Neuronal stem cell (in vitro differentiated cells): ENCODE measurements at regions not wholly inside any gene's neighbourhood (a gene's known extent, or its start where the extent isn't known, plus 50 kb on each side); places are given as distances from the start of the nearest gene placed in this dataset.

Experiments used
- DNase-seq: peaks from one replicate; pipeline ENCODE4 v3.0.0-alpha.2; 2013; ENCODE audit warnings: low spot score
- H2AFZ ChIP-seq: one replicate; pipeline ENCODE4 v1.6.1; 2013; ENCODE audit warnings: mild to moderate bottlenecking, low read length, inconsistent platforms
- H2AK5ac ChIP-seq: 2 replicates; pipeline ENCODE4 v1.6.1; 2013; ENCODE audit warnings: low read depth, mild to moderate bottlenecking, inconsistent platforms, low read length, moderate library complexity, mixed read lengths
- H2BK120ac ChIP-seq: 2 replicates; pipeline ENCODE4 v1.6.1; 2013; ENCODE audit warnings: low read depth, mild to moderate bottlenecking, inconsistent platforms, low read length, moderate library complexity, mixed read lengths
- H2BK12ac ChIP-seq: one replicate; pipeline ENCODE4 v1.6.1; 2013; ENCODE audit warnings: low read length, inconsistent platforms
- H2BK15ac ChIP-seq: 2 replicates; pipeline ENCODE4 v1.6.1; 2013; ENCODE audit warnings: mild to moderate bottlenecking, low read length, inconsistent platforms, mixed read lengths
- H2BK5ac ChIP-seq: one replicate; pipeline ENCODE4 v1.6.1; 2013; ENCODE audit warnings: inconsistent platforms, mild to moderate bottlenecking, low read length, moderate library complexity
- H3K14ac ChIP-seq: one replicate; pipeline ENCODE4 v1.6.1; 2013; ENCODE audit warnings: low read length, inconsistent platforms
- H3K18ac ChIP-seq: 2 replicates; pipeline ENCODE4 v1.6.1; 2013; ENCODE audit warnings: low read length, inconsistent platforms
- H3K23ac ChIP-seq: 2 replicates; pipeline ENCODE4 v1.6.1; 2013; ENCODE audit warnings: low read depth, mild to moderate bottlenecking, mixed read lengths, low read length, inconsistent platforms; ENCODE audit not compliant: poor library complexity
- H3K27ac ChIP-seq: replicated peaks from 3 replicates; pipeline ENCODE4 v1.5.1; 2013; ENCODE audit warnings: low read length, inconsistent platforms
- H3K27me3 ChIP-seq, 3 experiments: 2 replicates each; pipeline ENCODE4 v1.6.1; 2013; ENCODE audit warnings: low read length in 3 of 3, mild to moderate bottlenecking in 2 of 3, inconsistent platforms in 1 of 3, low read depth in 1 of 3, mixed read lengths in 1 of 3, moderate library complexity in 1 of 3; ENCODE audit not compliant: control insufficient read depth in 3 of 3, insufficient read depth in 3 of 3
- H3K36me3 ChIP-seq, 2 donors: replicated peaks in 1 of 2; 2 replicates each; pipeline ENCODE4 v1.6.1; 2013; ENCODE audit warnings: low read length in 2 of 2; ENCODE audit not compliant: control insufficient read depth in 2 of 2, insufficient read depth in 2 of 2
- H3K4ac ChIP-seq: 2 replicates; pipeline ENCODE4 v1.6.1; 2013; ENCODE audit warnings: inconsistent platforms, mild to moderate bottlenecking, low read length, moderate library complexity
- H3K4me1 ChIP-seq, 2 donors: 1 replicate in 1 of 2; 2 replicates in 1 of 2; pipeline ENCODE4 v1.6.1; 2013; ENCODE audit warnings: low read length in 2 of 2, low read depth in 1 of 2; ENCODE audit not compliant: control insufficient read depth in 2 of 2, insufficient read depth in 1 of 2
- H3K4me2 ChIP-seq: one replicate; pipeline ENCODE4 v1.6.1; 2013; ENCODE audit warnings: mild to moderate bottlenecking, low read length, inconsistent platforms; ENCODE audit not compliant: insufficient read depth, poor library complexity, severe bottlenecking
- H3K4me3 ChIP-seq, 2 donors: 2 replicates each; pipeline ENCODE4 v1.5.1; 2013; ENCODE audit warnings: low read length in 2 of 2, mild to moderate bottlenecking in 2 of 2, inconsistent platforms in 1 of 2, moderate library complexity in 1 of 2
- H3K79me1 ChIP-seq: one replicate; pipeline ENCODE4 v1.6.1; 2013; ENCODE audit warnings: low read depth, mild to moderate bottlenecking, inconsistent platforms, low read length, moderate library complexity
- H3K9ac ChIP-seq: one replicate; pipeline ENCODE4 v1.6.1; 2013; ENCODE audit warnings: mild to moderate bottlenecking, low read depth, low read length, inconsistent platforms; ENCODE audit not compliant: poor library complexity
- H3K9me3 ChIP-seq, 2 donors: replicated peaks in 1 of 2; 2 replicates each; pipeline versions ENCODE3 to v1.6.1; 2013; ENCODE audit warnings: low read length in 2 of 2, mild to moderate bottlenecking in 2 of 2, inconsistent platforms in 1 of 2, low read depth in 1 of 2, mixed read lengths in 1 of 2, moderate library complexity in 1 of 2; ENCODE audit not compliant: control insufficient read depth in 2 of 2, insufficient read depth in 1 of 2
- H4K8ac ChIP-seq: one replicate; pipeline ENCODE4 v1.6.1; 2013; ENCODE audit warnings: low read depth, mild to moderate bottlenecking, inconsistent platforms, low read length, moderate library complexity
- H4K91ac ChIP-seq: one replicate; pipeline ENCODE4 v1.6.1; 2013; ENCODE audit warnings: low read length, low read depth, mild to moderate bottlenecking, inconsistent platforms; ENCODE audit not compliant: poor library complexity
- WGBS, 2 donors: extraction: QIAGEN DNeasy Blood & Tissue Kit; methylation state at CpG; one replicate each; pipeline ENCODE4 v1.1.7; 2013; ENCODE audit warnings: missing lambda C conversion rate in 2 of 2, mixed read lengths in 1 of 2; ENCODE audit not compliant: insufficient read length in 2 of 2, insufficient replicate concordance in 1 of 2; ENCODE audit errors: extremely low coverage in 2 of 2; 5-methylcytosine and 5-hydroxymethylcytosine counted together

DNA sequence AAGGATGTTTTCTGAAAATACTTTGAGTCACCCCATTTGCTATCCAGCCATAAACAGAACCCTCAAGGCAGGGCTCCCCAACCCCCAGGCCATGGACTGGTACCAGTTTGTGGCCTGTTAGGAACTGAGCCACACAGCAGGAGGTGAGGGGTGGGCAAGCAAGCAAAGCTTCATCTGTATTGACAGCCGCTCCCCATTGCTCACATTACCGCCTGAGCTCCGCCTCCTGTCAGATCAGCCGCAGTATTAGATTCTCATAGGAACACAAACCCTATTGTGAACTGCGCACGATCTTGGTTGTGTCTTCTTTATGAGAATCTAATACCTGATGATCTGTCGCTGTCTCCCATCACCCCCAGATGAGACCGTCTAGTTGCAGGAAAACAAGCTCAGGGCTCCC lies 543.8 kb downstream of the CBLN4 start:
- H2AK5ac ChIP-seq, result no peak overlapping the region
- H4K91ac ChIP-seq, result no peak overlapping the region
- no peak overlapping the region for H3K23ac ChIP-seq
- no peak overlapping the region for H3K9ac ChIP-seq
- H3K18ac ChIP-seq, result no peak overlapping the region
- H3K4me1 ChIP-seq, result no peaks in the 10 kb centered on the region
- no peak overlapping the region for H3K4me2 ChIP-seq
- no peaks in the 10 kb centered on the region for H3K79me1 ChIP-seq
- no peak overlapping the region for H3K4ac ChIP-seq
- no peaks in the 10 kb centered on the region for H3K36me3 ChIP-seq
- WGBS, 2 donors, result no CpG with 5 or more reads among the region's 8 CpGs
- H3K27ac ChIP-seq, result no peak overlapping the region
- no peak overlapping the region for H2BK12ac ChIP-seq
- no peak for DNase-seq
- no peak overlapping the region for H3K4me3 ChIP-seq
- H4K8ac ChIP-seq, result no peak overlapping the region
- no peak overlapping the region for H2BK15ac ChIP-seq
- no peaks in the 10 kb centered on the region for H3K9me3 ChIP-seq
- no peak overlapping the region for H2BK5ac ChIP-seq
- H3K14ac ChIP-seq, result no peak overlapping the region
- H2BK120ac ChIP-seq, result no peak overlapping the region
- no peaks in the 10 kb centered on the region for H3K27me3 ChIP-seq
- H2AFZ ChIP-seq, result no peak overlapping the region

DNA sequence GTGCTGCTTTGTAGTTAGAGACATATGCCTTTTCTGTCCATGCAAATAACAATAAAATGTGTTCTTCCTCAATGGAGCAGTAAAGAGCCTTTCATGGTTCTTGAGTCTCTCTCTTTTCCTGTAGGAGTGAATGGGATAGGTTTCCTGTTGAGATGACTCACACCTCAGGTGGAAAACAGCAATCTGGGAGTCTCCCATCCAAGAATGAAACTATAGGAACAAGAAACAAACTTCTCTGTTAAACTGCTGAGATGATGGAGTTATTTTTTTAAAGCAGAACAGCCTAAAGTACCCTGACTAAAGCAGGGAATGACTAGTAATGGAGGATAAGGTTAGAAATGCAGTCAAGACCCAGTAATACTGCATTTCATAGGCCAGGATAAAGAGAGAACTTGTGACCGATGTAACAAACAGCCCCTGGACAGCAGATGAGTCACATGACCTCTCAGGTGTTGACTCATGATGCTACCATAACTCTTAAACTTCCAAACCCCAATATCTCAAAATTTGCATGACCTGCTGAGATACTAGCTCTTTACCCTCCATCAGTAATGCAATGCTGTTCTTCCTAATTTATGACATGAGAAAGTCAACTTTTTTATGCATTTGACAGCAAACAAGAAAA lies 548.9 kb downstream of the CBLN4 start:
- H3K4me1 ChIP-seq, result no peaks in the 10 kb centered on the region
- H3K9me3 ChIP-seq, result no peaks in the 10 kb centered on the region
- no peak overlapping the region for H3K23ac ChIP-seq
- H3K27me3 ChIP-seq, result no peaks in the 10 kb centered on the region
- no peak overlapping the region for H3K27ac ChIP-seq
- WGBS, 2 donors, result no CpG with 5 or more reads among the region's 1 CpG
- H2AK5ac ChIP-seq, result no peak overlapping the region
- DNase-seq, result no peak
- no peak overlapping the region for H3K9ac ChIP-seq
- H2BK5ac ChIP-seq, result no peak overlapping the region
- H3K4me2 ChIP-seq, result no peak overlapping the region
- no peak overlapping the region for H2BK12ac ChIP-seq
- H3K4me3 ChIP-seq, result no peak overlapping the region
- H2AFZ ChIP-seq, result no peak overlapping the region
- H2BK120ac ChIP-seq, result no peak overlapping the region
- no peak overlapping the region for H2BK15ac ChIP-seq
- no peak overlapping the region for H3K4ac ChIP-seq
- H3K36me3 ChIP-seq, result no peaks in the 10 kb centered on the region
- H3K14ac ChIP-seq, result no peak overlapping the region
- H3K18ac ChIP-seq, result no peak overlapping the region
- no peak overlapping the region for H4K8ac ChIP-seq
- H3K79me1 ChIP-seq, result no peaks in the 10 kb centered on the region
- H4K91ac ChIP-seq, result no peak overlapping the region

DNA sequence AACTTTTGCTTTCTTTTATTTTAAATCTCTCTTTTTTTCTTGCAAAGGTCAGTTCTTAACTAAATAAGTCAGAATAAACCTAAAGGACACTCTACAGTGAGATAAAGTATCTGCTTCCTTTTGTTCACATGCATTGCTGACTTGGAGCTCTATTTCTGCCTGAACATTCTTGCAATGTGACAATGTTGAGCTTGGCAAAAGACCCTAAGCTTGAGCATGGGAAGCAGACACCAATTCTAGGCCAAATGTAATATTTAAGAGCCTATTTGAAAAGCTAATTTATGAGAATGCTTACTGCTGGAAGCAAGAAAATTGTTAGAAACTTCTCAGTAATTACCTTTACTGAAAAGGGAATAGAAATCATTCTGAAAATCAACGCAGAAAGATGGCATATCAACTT lies 556.2 kb downstream of the CBLN4 start:
- no peak for DNase-seq
- WGBS, 2 donors, result no CpG with 5 or more reads among the region's 1 CpG
- Histone ChIP-seq H3K9ac (no peak overlapping the region), H3K18ac (no peak overlapping the region), H3K4me3 (no peak overlapping the region), H3K4me2 (no peak overlapping the region), H2BK120ac (no peak overlapping the region), H3K23ac (no peak overlapping the region), H4K91ac (no peak overlapping the region), H2AFZ (no peak overlapping the region), H3K36me3 (no peaks in the 10 kb centered on the region), H2BK15ac (no peak overlapping the region), H3K14ac (no peak overlapping the region), H3K27ac (no peak overlapping the region), H2BK5ac (no peak overlapping the region), H3K9me3 (no peaks in the 10 kb centered on the region), H2AK5ac (no peak overlapping the region), H2BK12ac (no peak overlapping the region), H3K27me3 (no peaks in the 10 kb centered on the region), H3K79me1 (no peaks in the 10 kb centered on the region), H3K4ac (no peak overlapping the region), H3K4me1 (no peaks in the 10 kb centered on the region), H4K8ac (no peak overlapping the region)

DNA sequence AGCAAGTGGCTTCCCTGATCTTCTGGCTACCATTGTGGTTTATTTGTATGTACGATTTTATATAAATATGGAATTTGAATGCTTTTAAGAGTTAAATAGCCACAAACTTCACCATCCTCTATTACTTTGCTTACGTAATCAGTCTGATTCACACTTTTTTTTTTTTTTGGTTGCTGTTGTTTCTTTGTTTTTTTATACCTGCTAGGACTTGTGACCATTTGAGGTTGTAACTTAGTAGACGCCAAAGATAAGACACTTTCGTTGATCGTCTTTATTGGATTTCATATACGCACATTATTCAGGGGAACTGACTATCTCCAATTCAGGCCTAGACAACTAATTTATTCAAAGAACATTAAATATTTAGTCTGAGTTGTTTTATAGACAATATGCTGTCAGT lies 559.0 kb downstream of the CBLN4 start:
- Histone ChIP-seq H3K4me3 (no peak overlapping the region), H4K91ac (no peak overlapping the region), H3K79me1 (no peaks in the 10 kb centered on the region), H3K9ac (no peak overlapping the region), H2BK120ac (no peak overlapping the region), H2AK5ac (no peak overlapping the region), H3K4me2 (no peak overlapping the region), H2BK5ac (no peak overlapping the region), H4K8ac (no peak overlapping the region), H2BK12ac (no peak overlapping the region), H3K9me3 (no peaks in the 10 kb centered on the region), H3K23ac (no peak overlapping the region), H3K27ac (no peak overlapping the region), H3K14ac (no peak overlapping the region), H3K4ac (no peak overlapping the region), H3K18ac (no peak overlapping the region), H3K27me3 (no peaks in the 10 kb centered on the region), H2AFZ (no peak overlapping the region), H2BK15ac (no peak overlapping the region), H3K4me1 (peaks cover 0 to 3% of the 10 kb centered on the region in 2 donors), H3K36me3 (no peaks in the 10 kb centered on the region)
- no CpG with 5 or more reads among the region's 6 CpGs for WGBS, 2 donors
- DNase-seq, result no peak
